ENCODE measurements at regions not wholly inside any gene's neighbourhood (a gene's known extent, or its start where the extent isn't known, plus 50 kb on each side); places are given as distances from the start of the nearest gene placed in this dataset.
A peak's percentile ranks its signal among the peaks of the same experiment; 100 is the strongest.
"Not testable (repeated sequence)": the region's sequence is repeated elsewhere in the genome, so short reads cannot be mapped to it uniquely, and the experiment has no call there.

GRCh38 chr12:18890621-18891020 lies 152.7 kb downstream of the CAPZA3 start:
- DNase-seq; intact Hi-C loops (cut with DNase I): not testable (repeated sequence)

GRCh38 chr12:18895540-18895939 lies 157.6 kb downstream of the CAPZA3 start:
- DNase-seq, result no peak
- intact Hi-C loops (cut with DNase I), result no loop called here

- intact Hi-C loops (cut with DNase I), result no loop called here
Observed at GRCh38 chr12:18895946-18896345, 158.0 kb downstream of the CAPZA3 start.

GRCh38 chr12:18897823-18898222 lies 159.9 kb downstream of the CAPZA3 start:
- intact Hi-C loops (cut with DNase I), result no loop called here
- DNase-seq, result no peak

More at GRCh38 chr12:18895946-18896345, 158.0 kb downstream of the CAPZA3 start:
- no peak for DNase-seq

- no peak for DNase-seq
Observed at GRCh38 chr12:18898470-18898869, 160.6 kb downstream of the CAPZA3 start.

GRCh38 chr12:18899162-18899561 lies 161.2 kb downstream of the CAPZA3 start:
- intact Hi-C loops (cut with DNase I), result no loop called here
- no peak for DNase-seq

More at GRCh38 chr12:18898470-18898869, 160.6 kb downstream of the CAPZA3 start:
- intact Hi-C loops (cut with DNase I), result no loop called here

GRCh38 chr12:18899678-18900317 lies 161.9 kb downstream of the CAPZA3 start:
- no peak for DNase-seq
- intact Hi-C loops (cut with DNase I), result no loop called here

GRCh38 chr12:18905134-18905533 lies 167.2 kb downstream of the CAPZA3 start:
- intact Hi-C loops (cut with DNase I), result no loop called here
- no peak for DNase-seq

- intact Hi-C loops (cut with DNase I), result no loop called here
- no peak for DNase-seq
Observed at GRCh38 chr12:18906395-18906794, 168.5 kb downstream of the CAPZA3 start.

- no peak for DNase-seq
Observed at GRCh38 chr12:18907127-18907526, 169.2 kb downstream of the CAPZA3 start.

GRCh38 chr12:18907728-18908127 lies 169.8 kb downstream of the CAPZA3 start:
- intact Hi-C loops (cut with DNase I), result no loop called here
- DNase-seq, result no peak

More at GRCh38 chr12:18907127-18907526, 169.2 kb downstream of the CAPZA3 start:
- intact Hi-C loops (cut with DNase I), result no loop called here

GRCh38 chr12:18908191-18908590 lies 170.3 kb downstream of the CAPZA3 start:
- peak in 8 of 42 donors; percentile 2 to 38 (median 7) for DNase-seq
- intact Hi-C loops (cut with DNase I), result no loop called here

GRCh38 chr12:18919871-18920511 lies 182.1 kb downstream of the CAPZA3 start:
- intact Hi-C loops (cut with DNase I), result no loop called here
- no peak for DNase-seq

GRCh38 chr12:18922851-18923250 lies 184.9 kb downstream of the CAPZA3 start:
- intact Hi-C loops (cut with DNase I), result no loop called here
- DNase-seq, result no peak

GRCh38 chr12:18923721-18924120 lies 185.8 kb downstream of the CAPZA3 start:
- no peak for DNase-seq
- intact Hi-C loops (cut with DNase I), result no loop called here

- intact Hi-C loops (cut with DNase I), result no loop called here
- DNase-seq, result no peak
Observed at GRCh38 chr12:18926188-18926587, 188.3 kb downstream of the CAPZA3 start.

- intact Hi-C loops (cut with DNase I), result no loop called here
- no peak for DNase-seq
Observed at GRCh38 chr12:18932211-18932610, 194.3 kb downstream of the CAPZA3 start.

GRCh38 chr12:18932715-18933114 lies 194.8 kb downstream of the CAPZA3 start:
- no peak for DNase-seq
- intact Hi-C loops (cut with DNase I), result no loop called here

- peak in 17 of 42 donors; percentile 2 to 59 (median 17) for DNase-seq
Observed at GRCh38 chr12:18935371-18935965, 194.1 kb upstream of the PLEKHA5 start.

GRCh38 chr12:18939051-18939450 lies 190.5 kb upstream of the PLEKHA5 start:
- no peak for DNase-seq
- intact Hi-C loops (cut with DNase I), result no loop called here

More at GRCh38 chr12:18935371-18935965, 194.1 kb upstream of the PLEKHA5 start:
- intact Hi-C loops (cut with DNase I), result no loop called here

Measured in head of caudate nucleus (tissue), 42 donors.